Kidney tubule cell (primary cell): ENCODE measurements at regions not wholly inside any gene's neighbourhood (a gene's known extent, or its start where the extent isn't known, plus 50 kb on each side); places are given as distances from the start of the nearest gene placed in this dataset.

ENCODE experiments used
- DNase-seq: peaks from one replicate; pipeline ENCODE4 v3.0.0-alpha.2; 2018; ENCODE audit warnings: low spot score

- no peak for DNase-seq
Measured at GRCh38 chr9:89722712-89723111, 117.9 kb downstream of the GADD45G start.

- DNase-seq: peak; percentile 7
Measured at GRCh38 chr9:89723469-89724100, 118.8 kb downstream of the GADD45G start.

- no peak for DNase-seq
Measured at GRCh38 chr9:89724659-89725058, 119.8 kb downstream of the GADD45G start.

GRCh38 chr9:89725271-89725670 is 120.5 kb downstream of the GADD45G start:
- DNase-seq: no peak

- DNase-seq: no peak
Measured at GRCh38 chr9:89729954-89730530, 125.2 kb downstream of the GADD45G start.

GRCh38 chr9:89730715-89731114 is 125.9 kb downstream of the GADD45G start:
- DNase-seq: peak; percentile 17

GRCh38 chr9:89731262-89732182 is 126.7 kb downstream of the GADD45G start:
- no peak for DNase-seq

GRCh38 chr9:89732295-89732938 is 127.6 kb downstream of the GADD45G start:
- peak; percentile 14 for DNase-seq

GRCh38 chr9:89732939-89733324 is 128.1 kb downstream of the GADD45G start:
- no peak for DNase-seq

GRCh38 chr9:89734600-89735041 is 129.8 kb downstream of the GADD45G start:
- DNase-seq: no peak

GRCh38 chr9:89738137-89738932 is 133.5 kb downstream of the GADD45G start:
- DNase-seq: no peak

- no peak for DNase-seq
Measured at GRCh38 chr9:89739511-89739910, 134.7 kb downstream of the GADD45G start.

GRCh38 chr9:89739916-89740315 is 135.1 kb downstream of the GADD45G start:
- no peak for DNase-seq

GRCh38 chr9:89740722-89741121 is 135.9 kb downstream of the GADD45G start:
- no peak for DNase-seq

- no peak for DNase-seq
Measured at GRCh38 chr9:89742660-89743059, 137.8 kb downstream of the GADD45G start.

- no peak for DNase-seq
Measured at GRCh38 chr9:89743216-89743572, 138.4 kb downstream of the GADD45G start.

GRCh38 chr9:89743573-89744254 is 138.9 kb downstream of the GADD45G start:
- no peak for DNase-seq

- no peak for DNase-seq
Measured at GRCh38 chr9:89744255-89744648, 139.4 kb downstream of the GADD45G start.

- peak; percentile 56 for DNase-seq
Measured at GRCh38 chr9:89744730-89745129, 139.9 kb downstream of the GADD45G start.

- DNase-seq: no peak
Measured at GRCh38 chr9:89745601-89746376, 141.0 kb downstream of the GADD45G start.
